M059J (cell line): ENCODE measurements at regions not wholly inside any gene's neighbourhood (a gene's known extent, or its start where the extent isn't known, plus 50 kb on each side); places are given as distances from the start of the nearest gene placed in this dataset.

Experiments
- DNase-seq: peaks from one replicate; pipeline ENCODE4 v3.0.0-alpha.2; 2012; ENCODE audit warnings: low read depth

DNA sequence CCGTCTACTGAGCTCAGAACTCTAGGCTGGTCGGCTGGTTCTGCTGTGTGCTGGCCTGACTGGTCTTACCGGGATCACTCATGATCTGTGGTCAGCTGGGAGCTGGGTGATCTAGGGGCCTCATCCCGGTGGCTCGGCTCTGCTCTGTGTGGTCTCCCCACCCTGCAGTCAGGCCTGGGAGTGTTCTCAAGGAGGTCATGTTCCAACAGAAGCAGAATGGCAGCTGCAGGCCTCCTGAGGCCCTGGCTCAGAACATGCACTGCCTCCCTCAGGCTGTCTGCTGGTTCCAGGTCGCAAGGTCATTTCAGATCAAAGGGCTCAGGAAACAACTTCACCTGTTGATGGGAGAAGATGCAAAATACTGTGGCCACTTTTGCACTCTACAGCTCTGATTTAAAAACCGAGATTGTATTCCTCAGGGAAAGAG is 81.1 kb upstream of the RFX8 start:
- DNase-seq: no peak

DNA sequence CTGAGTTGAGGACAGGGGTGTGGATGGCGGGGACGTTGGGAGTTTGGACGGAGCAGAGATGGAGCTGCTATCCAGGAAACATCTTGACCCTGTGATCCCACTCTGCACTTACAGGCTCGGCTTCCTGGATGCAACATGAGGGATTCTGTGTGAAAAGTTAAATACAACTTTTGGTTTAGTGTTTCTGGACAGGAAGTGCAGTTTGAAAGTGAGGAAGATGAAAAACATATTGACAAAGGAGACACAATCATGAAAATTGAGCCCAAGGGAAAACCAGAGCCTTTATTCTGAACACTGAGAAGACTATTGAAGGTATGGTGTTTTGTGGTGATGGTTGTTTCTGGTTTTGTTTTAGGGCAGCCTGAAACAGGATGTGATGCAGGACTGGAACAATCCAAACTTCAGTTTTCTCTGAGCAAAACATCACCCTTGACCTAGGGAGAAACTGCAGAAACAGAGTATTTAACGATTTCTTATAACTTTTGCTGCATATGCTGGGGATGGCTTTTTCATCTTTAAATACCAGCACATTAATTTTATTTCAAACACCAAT is 76.5 kb upstream of the RFX8 start:
- no peak for DNase-seq

DNA sequence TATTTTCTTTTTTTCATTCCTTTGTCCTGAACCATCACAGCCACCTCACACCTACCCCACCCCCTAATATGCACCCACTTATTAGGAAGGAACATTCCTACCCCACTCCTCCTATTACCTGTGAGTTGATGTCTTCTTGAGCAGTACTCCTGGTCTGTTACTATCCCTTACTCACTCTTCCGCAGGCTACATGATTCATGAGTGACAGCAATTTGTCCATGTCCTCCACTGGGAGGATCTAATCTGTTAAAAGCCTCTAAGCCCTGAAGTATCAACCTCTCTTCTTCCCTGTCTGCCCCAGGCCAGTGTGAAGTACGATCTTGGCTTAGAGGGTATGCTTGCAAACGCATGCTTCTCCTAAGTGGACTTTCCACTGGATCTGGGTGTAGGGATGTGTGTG is 75.6 kb upstream of the RFX8 start:
- DNase-seq: no peak

DNA sequence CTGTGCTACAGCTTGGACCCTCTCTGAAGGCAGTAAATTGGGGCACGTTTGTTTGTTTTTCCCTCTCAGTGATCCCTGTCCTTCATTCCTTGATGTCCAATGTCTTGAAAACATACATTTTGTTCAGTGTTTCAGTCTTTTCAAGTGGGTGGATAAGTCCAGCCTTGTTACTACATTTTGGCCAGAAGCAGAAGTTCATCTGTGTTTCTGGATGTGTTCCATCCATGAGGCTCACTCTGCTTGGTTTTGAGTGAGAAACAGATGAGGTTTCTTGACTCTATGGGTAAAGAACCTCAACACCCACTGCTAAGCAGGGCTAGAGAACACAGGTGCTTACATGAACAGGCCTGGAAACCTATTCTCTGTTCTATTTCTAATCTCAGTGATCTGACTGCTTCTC is 74.5 kb upstream of the RFX8 start:
- DNase-seq: no peak

DNA sequence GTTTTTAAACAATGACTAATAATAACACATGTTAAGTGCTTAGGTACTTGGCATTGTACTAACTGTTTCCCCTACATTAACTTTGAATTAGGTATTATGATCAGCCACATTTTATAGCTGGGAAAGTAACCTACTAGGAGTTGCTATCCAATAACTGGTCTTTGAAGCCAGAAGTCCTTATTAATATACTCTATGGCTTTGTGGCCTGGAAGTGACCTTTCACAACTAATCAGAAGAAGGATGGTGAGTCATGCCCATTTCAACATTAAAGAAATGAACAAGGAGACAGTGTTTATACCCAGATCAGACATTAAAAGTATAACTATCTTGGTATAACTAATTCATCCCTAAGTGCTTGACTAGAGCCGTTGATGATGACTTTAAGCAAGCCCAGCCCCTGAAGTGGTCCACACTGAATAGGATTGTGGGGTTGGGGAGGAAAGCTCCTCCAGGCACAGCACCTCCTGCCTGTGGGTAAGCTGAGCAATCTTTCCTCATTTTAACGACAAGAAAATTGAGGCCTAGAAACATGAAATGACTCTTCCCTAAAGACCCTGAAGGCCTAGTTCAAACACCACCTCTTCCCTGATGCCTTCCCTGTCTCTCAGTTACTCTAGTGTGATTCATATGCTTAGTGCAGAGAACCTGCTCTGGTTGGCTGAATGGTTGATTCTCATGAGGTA is 71.6 kb upstream of the RFX8 start:
- peak; percentile 69 for DNase-seq

DNA sequence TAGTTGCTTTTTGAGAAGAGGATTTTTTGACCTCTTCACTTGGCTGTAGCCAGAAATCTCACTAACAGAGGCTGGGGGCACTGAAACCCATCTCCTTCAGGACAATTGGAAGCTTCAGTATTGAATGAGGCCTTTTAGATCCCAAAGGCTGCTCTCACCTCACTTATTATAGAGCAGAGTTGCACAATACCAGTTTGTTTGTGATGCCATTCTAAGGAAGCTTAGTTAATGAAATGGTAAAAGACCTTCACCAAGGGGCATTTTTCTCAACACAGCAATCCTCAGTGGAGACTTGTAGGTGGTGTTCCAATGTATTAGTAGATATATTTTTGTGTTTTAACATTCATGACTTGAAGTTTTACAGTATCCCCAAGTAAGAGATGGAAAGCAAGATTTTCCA is 71.0 kb upstream of the RFX8 start:
- DNase-seq: no peak

DNA sequence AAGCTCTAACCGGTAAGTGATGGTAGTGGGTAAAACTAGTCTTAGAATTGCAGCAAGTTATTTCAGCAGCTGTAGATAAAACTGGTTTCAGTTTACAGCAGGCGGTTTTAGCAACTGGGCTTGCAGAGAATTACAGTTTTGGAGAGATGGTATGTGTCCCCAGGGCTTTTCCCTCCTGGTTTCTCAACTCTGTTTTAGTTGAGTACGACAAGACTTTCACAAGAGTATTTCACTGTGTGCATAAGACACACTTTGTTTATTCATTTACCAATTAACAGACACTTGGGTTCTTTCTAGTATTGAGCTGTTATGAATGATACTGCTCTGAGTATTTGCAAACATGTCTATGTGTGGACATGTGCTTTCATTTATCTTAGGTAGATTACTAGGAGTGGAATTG is 65.6 kb upstream of the RFX8 start:
- peak; percentile 63 for DNase-seq

DNA sequence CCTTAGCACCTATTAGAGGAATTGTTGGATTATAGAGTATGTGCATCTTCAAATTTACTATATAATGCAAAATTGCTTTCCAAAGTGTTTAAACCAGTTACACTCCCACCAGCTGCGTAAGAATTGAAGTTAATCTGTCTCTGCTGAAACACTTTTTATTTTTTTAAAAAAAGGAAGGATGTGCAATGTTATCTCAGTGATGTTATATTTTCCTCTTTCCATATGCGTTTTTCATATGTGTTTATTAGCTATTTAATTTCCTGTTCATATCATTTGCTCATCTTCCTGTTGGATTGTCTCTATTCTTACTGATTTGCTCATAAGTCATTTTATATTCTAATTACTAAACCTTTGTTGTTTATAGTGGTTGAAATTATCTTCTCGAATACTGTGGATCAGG is 63.2 kb upstream of the RFX8 start:
- no peak for DNase-seq

DNA sequence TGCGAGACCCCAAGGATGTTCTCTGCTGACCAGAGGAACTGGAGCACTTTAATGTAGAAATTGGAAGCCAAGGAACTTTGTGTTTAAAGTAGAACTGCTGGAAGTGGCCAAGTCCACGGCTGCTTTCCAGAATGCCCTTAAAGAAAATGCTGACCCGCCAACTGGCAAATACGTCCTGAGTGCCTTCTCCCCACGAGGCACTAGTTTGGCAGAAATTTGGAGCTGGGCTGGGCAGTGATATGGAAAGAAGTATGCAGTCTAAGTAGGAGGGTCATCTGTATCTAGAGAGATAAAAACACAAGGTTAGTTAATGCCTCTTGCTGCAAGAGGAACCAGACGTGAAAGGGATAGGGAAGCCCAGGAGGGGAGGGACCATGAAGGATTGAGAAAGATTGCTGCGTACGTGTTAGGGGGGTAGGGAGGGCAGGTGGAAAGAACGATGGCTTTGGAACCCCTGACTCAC is 59.3 kb upstream of the RFX8 start:
- no peak for DNase-seq

DNA sequence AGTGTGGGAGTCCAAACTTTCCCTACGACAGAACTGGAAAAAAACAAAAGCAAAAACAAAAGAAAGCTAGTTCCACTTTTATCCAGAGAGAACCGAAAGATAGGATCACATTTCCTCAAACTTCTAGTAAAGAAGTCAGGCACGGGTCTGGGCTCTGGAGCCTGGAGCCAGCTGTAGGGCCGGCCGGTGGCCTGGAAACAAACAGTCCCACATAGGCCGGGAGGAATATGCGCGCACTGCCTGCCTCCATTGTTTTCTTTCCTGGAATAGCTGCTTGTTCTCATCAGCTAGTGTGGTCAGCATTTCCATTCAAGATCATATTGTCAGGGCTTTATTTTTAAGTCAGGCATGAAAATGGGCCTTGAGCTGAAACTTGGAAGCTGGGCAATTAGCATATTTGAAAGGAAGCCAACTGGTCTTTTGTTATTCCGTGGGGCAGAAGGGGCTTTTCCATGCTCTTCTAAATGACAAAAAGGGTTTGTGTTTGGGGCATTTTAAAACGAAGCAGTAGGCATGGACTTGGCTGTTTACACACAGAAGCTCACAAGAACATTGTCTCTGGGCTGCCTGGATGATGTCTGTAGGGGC is 58.7 kb upstream of the RFX8 start:
- DNase-seq: no peak

DNA sequence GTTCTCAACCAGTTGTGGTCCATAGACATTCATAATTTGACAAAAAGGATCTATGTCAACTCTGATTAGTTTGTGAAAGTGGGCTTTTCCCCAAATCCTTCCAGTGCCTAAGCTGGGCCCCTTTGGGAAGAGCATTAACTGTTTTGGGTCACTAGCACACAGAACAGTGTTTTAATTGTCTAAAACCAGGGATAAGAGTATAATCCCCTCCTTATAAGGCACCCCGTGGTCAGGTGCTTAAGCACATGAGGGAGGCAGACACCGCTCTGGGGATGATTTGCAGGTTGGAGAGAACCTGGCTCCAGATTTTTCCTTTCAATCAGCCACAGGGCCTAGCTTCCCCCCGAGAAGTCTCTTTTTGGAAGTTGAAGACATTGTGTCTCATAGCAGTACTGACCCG is 53.6 kb upstream of the RFX8 start:
- DNase-seq: no peak

DNA sequence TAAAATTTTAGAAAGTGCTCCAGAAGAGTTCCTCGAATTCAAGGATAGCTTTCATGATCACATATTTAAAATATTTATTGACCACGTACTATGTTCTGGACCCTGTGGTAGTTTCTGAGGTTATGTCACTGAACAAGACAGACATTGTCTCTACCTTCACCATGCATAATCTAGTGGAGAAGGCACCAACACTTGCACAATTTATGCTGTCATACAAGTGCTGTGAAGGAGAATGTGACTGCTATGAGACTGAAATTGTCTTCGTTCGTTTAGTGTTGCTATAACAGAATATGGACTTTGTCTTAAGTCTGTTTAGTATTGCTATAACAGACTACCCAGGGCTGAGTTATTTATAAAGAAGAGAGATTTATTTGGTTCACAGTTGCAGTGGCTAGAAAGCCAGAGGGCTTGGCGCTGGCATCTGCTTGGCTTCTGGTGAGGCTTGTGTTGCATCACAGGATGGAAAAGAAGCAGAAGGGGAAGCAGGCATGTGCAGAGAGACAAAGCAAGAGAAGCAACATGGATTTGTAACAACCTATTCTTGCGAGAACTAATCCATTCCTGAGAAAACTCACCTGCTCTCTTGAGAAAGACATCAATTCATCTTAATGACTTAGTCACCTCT is 50.0 kb upstream of the RFX8 start:
- DNase-seq: no peak
